ENCODE measurements at regions not wholly inside any gene's neighbourhood (a gene's known extent, or its start where the extent isn't known, plus 50 kb on each side); places are given as distances from the start of the nearest gene placed in this dataset.
"Not testable (repeated sequence)": the region's sequence is repeated elsewhere in the genome, so short reads cannot be mapped to it uniquely, and the experiment has no call there.

DNA sequence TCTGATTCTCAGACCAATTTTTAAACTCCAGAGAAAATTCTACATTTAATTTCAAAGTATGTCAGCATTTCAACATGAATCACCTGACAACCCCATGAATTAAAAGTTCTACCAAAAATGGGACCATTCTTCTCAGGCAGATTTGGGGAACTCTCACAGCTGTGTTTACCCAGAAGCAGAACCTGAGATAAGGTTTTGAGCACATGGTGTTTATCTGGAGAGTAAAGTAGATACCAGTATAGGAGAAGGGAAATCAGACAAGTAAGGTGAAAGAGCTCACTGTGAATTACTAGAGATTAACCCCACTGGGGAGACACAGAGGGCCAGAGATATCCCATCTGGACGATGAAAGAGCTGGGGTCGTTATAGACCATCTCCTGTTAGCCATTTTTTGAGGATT lies 729.1 kb downstream of the DNAH5 start:
- no peak for DNase-seq

DNA sequence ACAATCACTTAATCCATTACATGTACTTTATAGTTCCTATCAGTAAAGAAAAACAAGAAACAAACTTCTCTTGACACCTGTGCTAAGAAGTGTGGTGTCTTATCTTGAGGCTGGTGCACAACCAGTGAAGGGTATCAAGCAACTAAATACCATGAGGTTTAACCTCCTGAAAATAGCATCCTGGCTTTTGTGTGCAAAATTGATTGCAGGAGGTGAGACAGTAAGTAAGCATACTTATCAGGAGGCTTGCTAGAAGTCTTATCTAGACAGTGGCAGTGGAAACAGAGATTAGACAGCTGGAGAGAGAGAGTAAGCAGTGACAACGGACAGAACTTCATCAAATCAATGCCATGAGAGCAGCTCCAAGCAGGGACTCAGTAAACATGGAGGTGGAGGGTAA lies 730.3 kb downstream of the DNAH5 start:
- no peak for DNase-seq

DNA sequence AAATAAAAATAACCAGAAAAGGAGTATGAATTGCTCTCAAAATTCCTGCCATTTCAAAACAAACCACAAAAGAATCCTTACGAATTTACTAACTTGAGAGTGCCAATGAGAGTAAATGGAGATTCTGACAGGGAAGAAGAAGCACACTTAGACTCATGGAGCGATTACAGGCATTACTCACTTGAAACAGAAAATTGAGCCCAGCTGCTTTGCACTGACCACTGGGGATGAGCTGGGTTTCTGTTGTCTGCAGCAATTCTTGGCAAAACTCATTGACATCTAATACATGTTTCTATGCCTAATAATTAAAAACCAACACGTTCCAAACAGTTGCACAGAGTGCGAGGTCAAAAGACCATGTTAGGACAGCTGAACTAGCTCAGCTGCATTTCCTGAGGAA lies 731.6 kb downstream of the DNAH5 start:
- DNase-seq: no peak

DNA sequence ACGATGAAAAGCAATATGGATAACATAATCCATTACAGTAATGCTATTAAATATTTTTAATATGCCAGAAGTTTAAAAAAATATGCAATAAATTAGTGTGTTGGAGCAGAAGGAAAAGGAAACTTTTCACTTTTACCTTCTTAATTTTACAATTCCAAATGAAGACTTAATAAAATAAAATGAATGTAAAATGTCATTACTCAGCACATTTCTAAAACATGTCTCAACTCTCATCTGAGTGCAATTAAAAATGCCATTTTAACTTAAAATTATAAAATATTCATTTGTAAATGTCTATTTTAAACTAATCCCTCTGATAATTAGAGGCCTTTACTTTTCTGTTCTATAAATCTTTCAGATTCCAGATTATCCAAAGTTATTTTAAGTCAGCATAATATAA lies 733.4 kb downstream of the DNAH5 start:
- DNase-seq: no peak

DNA sequence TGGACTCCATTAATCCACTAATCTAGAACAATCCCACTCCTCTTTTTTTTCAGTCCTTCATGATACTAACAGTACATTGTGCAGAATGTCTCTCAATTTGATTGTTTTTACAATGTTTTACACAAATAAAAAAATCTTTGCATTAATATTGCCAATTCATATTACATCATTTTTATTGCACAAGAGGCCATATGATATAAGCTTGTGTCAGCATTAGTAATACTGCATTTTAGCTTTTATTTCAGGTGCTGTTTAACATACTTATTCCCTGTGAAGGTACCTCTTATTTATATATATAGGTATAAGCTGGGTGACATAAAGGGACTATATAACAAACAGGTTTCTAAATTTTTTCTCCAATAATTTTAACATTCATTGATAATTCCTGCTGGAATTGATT lies 737.4 kb downstream of the DNAH5 start:
- no peak for DNase-seq

DNA sequence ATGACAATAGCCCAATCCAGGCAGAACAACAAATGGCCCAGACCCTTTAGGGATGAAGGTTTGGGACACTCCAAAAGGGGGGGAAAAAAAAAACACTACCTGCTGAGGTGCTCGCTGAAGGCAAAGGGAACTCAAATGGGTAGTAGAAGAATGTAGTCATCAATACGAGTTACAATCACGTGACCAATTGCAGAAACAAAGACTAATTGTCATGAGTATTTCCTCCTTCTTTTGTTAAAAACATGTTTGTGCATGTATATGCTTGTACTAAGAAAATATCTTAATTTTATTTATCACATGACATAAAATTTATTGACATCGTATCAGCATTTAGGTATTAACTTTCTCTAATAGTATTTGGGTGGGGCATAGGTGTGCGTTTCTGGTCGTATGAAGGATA lies 743.5 kb downstream of the DNAH5 start:
- no peak for DNase-seq

DNA sequence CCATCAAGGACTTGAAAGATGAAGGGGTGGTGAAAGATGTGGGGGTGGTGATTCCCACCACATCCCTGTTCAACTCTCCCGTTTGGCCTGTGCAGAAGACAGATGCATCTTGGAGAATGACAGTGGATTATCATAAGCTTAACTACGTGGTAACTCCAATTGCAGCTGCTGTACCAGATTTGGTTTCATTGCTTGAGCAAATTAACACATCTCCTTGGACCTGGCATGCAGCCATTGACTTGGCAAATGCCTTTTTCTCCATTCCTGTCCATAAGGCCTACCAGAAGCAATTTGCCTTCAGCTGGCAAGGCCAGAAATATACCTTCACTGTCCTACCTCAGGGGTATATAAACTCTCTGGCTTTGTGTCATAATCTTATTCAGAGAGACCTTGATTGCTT lies 746.3 kb downstream of the DNAH5 start:
- DNase-seq: not testable (repeated sequence)

DNA sequence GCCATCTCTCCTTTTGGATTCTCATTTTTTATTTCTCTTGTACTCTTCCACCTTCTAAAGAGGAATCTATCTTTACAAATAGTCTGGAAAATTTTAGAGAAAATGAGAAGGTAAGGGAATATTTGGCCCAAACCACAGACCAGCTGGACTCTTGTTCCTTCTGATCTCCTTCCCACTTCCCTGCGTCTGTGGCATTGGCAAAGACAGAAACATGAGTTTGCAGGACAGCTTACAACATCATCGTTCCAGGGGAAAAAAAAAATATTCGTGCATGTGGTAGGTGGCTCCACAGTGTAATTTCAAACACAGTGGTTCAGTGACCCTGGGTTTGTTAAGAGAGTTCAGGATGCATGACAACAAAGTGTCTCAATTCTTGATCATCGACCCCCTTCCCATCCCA lies 755.0 kb downstream of the DNAH5 start:
- DNase-seq: no peak

DNA sequence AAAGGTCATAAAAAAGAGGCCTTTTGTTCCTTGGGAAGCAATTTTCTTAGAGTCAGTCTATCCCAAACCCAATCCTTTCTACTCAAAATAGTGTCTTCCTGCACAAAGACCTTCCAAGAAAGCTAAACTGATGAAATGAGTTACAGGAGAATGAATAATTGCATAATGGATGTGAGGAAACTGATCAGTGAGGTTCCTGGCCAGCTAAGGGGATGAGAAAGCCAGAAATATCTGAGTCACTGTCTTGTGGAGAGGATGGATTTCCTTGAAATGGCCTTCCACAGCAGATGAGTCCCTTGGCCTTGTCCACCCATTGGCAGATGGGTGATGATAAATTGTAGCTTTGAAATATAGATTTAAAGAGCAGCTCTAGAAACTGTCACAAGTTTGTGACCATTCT lies 756.1 kb downstream of the DNAH5 start:
- DNase-seq: no peak

DNA sequence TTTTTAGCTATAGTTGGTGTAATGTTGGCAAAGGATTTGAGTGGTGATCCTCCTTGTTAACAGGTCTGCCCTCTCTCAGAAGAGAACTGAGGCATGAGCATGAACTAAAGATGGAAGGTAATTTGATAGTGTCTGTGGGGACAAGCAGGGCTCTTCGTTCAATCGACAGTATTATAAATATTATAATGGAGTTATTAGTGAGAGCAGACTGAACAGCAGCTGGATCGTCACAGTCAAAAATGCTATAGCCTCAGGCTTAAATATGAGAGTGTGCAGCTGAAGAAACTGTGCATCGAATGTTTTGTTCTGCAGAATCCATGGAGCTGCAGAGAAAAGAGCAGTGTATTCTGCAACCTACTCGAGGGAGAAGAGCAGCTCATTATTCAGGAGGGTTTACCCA lies 757.3 kb downstream of the DNAH5 start:
- DNase-seq: no peak

DNA sequence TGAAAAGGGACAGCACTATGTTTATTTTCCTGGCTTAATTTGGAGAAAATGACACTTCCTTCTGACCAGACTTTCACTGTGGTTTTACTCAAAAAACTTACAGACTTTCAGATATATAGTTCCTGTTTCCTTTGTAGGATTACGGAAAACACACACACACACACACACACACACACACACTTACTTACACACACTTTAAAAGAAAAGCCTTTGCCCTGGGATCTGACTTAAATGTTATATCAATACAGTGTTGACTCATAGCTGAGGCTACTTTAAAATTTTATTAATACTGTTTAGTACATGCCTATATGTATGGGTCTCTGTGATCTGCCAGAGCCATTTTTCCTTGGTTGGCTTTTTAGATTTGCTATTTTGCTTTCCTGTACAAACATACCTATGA lies 758.3 kb downstream of the DNAH5 start:
- DNase-seq: no peak

DNA sequence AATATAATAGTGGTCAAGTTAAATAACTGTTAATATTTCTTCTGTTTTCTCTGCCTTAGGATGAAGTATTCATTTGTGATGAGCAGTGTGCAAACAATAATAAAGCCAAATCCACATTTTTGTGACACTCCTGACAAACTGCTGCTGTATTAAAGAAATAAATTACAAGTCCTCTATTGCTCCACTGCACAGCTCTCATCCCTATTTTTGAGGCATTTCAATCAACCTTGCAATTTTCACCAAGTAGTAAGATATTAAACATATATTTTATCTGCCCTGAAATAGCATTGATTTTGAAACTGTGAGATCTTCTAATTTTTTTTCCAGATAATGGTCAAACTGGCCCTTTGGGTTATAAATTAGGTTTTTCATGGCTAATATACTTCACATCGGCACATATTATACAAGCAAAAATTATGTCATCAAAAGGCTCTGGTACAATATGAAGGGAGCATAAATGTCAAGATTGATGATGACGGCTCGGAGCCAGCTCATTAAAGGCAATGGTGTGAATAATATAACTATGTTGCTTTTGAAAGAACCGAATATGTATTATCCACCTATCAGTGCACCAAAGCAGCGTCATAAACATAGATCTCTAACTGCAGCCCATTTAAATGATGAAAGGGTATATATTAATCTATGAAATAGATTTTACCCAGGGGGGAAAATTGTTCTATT lies 764.9 kb downstream of the DNAH5 start:
- DNase-seq: no peak

DNA sequence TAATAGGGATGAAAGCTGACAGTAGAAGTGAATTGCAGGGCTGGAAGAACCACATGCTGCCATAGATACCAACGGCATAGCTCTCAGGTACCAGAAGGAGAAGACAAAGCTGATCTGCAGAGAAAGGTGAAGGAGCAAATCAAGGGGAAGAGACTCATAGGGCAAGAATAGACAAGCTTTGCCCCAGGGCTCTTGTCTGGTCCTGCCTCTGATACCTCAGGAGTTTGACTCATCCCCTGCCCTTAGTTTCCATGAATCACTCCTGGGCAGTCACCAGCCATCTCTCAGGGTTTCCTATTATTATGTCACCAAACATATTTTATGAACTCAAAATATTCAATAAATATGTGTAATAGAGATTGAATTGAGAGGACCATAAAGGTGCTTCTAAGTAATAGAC lies 800.9 kb downstream of the DNAH5 start:
- DNase-seq: no peak

DNA sequence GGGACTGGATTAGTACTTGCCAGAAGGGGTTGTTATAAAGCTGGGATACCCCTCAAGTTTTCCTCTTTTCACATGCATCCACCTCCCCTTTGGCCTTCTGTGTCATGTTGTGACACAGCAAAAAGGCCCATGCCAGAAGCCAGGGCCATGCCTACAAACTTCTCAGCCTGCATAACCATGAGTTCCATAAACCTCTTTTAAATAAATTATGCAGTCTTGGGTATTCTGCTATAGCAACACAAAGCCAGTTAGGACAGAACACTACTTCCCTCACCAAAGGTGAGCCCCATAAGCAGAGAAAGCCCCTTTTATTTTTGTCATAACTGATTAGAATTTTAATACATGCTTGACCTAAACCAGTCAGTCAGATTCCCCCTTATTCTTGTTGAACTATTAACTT lies 801.3 kb downstream of the DNAH5 start:
- DNase-seq: no peak

DNA sequence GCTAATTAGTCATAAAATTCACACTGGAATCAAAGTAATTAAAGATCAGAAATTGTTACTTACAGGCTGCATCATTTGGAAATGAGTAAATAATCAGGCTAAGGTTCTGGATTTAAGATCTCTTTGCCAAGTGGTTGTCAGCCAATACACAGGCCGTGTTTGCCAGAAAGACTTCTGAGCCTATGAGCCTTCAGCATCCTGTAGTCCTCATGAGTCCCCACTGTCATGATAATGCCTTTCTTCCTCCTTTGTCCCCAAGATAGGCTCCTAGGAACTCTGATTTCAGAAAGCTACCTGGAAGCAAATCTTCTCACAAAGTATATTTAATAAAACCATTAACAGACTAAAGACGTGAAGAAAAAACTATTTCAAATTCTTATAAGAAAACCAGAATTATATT lies 810.5 kb downstream of the DNAH5 start:
- no peak for DNase-seq

DNA sequence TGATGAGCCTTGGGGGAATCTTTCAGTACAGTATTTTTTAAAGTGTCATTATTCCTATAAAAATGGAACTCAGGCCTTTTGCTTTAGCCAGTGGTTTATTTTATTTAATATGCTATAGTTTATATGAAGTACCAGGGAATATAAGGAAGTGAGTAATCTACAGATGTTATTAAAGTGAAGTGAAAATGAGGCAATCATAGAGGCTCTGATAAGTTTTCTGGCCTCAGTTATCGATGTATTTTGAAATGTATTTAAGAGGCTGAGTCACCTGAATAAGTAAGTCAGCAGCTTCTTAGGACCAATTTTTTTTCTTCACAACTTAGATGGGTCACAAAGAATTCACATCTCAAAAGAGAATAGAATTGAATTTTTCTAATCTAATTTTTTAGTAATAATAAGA lies 829.0 kb downstream of the DNAH5 start:
- no peak for DNase-seq

DNA sequence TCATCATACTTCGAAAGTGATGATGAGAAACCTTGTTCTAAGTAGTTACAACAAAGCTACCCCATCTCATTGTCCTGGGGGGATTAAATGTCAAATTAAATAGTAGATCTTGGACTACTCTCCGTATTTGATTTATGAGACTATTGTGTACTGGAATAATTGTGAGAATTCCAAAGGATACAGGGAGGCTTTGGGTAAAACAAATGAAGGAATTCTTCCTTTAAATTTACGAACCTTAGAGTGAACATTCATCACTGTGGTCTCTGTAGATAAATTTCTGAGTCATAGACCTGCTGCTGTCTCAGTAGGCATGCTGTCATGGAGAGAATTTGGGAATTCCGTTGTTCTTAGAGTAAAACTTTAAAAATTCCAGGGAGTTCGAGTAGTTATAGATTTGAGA lies 836.2 kb downstream of the DNAH5 start:
- DNase-seq: no peak

DNA sequence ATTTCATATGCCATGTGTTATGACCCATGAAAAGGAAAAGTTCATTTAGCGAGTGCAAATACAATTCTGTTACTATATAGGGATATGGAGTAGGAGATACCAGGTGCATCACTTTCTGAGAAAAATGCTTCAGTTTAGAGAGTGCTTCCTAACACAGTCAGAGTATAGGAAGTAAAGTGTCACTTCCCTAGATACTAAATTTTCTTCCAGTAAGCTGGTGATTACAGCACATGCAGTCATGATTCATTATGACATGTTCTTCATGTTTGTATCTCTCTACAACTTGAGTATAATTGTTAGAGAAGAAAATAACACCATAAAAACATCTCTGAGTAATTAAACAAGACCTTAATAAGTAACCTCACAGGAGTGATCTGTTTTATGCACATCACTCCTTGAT lies 837.0 kb downstream of the DNAH5 start:
- DNase-seq: no peak

DNA sequence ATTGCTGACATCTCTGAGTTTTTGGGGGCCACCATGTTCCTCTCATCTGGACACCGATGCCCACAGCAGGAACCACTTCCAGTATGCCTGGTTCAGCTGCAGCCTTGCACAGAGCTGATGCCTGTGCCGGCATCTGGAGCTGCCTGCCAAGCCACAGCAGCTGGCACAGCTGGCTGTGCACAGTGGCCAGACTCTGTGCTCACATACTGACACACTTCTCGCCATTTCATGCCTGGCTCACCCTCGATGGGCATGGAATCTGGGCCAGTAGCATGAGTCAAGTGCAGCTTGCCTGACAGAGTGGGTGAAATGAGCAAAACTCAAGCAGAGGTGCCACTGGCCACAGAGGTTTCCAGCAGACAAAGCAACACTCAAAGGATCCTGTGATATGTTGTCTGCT lies 863.4 kb downstream of the DNAH5 start:
- DNase-seq: no peak

DNA sequence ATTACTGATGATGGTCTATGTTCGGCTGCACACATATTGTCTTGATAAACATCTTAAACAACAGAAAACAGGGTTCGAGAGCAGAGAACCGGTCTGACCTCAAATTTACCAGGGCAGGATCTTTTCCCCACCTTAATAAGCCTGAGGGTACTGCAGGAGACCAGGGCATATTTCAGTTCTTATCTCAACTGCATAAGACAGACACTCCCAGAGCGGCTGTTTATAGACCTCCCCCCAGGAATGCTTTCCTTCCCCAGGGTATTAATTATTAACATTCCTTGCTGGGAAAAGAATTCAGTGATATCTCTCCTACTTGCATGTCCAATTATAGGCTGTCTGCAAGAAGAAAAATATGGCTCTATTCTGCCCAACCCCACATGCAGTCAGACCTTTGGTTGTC lies 871.6 kb downstream of the DNAH5 start:
- not testable (repeated sequence) for DNase-seq

DNA sequence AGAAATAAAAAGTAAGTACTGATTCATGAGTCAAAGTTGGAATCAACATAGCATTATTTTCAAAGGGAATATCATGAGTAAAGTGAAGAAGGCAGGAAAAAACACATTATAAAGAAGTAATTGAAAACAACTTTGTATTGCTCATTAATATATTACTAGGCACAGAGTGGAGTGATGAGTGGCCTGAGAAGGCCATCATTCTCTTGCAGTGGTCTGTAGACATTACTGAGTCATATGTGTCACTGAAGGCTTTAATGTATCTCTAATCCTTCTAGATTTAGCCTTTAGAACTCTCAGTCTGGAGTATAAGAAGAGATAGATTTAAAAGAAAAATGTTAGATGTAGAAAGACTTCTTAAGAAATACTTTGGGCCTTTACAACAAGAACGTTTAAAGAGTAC lies 881.4 kb downstream of the DNAH5 start:
- no peak for DNase-seq

DNA sequence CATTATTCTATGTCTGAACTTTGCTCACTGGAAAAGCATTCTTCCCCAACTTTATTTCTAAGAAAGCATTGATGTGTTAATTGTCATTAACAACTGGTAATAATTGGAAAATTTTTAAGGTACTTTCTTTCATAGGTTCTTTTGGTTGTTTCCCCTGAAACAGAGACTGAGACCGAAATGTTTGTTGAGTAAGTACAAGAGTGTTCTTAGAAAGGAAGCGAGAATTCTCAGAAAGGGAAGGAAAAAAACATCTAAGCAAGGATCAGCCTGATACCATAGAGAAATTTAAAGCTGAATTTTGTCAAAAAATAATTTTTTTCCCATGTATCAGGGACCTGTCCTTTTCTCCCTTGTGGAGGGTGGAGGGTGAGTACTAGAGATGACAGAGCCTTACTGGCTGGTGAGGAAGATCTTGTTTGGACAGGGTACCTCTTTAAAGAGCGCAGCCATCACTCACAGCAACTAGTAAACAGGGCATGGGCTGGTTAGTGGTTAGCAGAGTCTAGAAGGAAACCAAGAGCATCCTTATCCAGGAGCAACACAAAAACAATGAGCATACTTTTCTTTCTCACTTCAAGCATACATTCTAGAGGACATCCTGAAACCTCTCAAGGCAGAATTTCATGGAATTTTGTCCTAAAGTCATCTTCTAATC lies 898.5 kb downstream of the DNAH5 start:
- no peak for DNase-seq

DNA sequence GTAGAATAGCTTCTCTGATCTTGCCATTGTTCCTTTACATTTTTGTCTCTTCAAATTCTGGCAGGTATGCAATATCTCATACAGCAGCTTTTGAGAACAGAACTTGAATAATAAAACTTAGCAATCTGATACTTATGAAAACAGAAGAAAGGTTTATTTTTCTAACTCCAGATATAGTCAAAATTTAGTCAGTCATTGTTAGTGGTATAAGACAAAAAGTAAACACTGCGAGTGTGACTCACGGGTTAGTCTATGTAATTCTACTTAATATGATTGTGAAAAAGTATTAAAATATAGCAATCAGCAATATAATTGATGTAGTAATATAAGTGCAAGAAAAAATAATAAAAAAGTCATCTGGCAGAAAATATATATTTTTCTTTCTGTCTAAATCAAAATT lies 910.4 kb downstream of the DNAH5 start:
- DNase-seq: no peak

DNA sequence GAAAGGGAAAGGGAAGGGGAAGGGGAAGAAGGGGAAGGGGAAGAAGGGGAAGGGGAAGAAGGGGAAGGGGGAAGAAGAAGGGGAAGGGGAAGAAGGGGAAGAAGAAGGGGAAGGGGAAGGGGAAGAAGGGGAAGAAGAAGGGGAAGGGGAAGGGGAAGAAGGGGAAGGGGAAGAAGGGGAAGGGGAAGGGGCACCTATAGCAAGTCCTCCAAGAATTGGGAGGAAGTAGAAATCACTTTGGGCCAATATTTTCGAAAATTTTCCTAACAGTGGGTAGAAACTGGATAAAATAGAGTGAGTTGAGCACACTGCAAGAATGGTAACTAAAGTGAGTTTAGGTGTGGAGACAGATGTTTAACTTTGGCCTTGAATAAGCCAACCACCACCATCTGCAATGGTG lies 915.3 kb downstream of the DNAH5 start:
- DNase-seq: no peak

DNA sequence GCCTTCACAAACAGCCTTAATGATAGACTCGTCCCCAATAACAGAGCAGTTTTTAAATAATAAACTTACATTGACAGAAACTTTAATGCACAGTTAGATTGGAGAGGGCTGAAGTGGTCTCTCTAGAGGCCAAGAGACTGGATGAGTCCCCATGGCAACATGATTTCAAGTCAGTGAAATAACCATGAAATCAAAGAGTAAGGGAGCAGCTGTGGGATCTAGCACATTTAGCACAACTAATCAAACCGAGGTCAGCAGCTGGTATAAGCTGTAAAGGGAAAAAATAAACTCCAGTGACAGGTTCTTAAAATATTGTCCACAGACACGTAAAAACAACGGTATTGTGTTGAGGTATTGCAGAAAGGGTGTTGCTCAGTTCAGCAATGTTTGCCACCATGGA lies 916.6 kb downstream of the DNAH5 start:
- DNase-seq: no peak

Measured in activated gamma-delta T cell (primary cell).